HL-60 (cell line): ENCODE measurements at regions not wholly inside any gene's neighbourhood (a gene's known extent, or its start where the extent isn't known, plus 50 kb on each side); places are given as distances from the start of the nearest gene placed in this dataset.
A peak's percentile ranks its signal among the peaks of the same experiment; 100 is the strongest.

Experiments used
- DNase-seq, 2 experiments: peaks; one replicate each; pipeline ENCODE4 v3.0.0-alpha.2; 2010 to 2020; ENCODE audit warnings: low read depth in 1 of 2, low spot score in 1 of 2
- H3K27ac ChIP-seq: fragments of 250-450 bp; sonication (Bioruptor Pico); replicated peaks from 2 replicates; pipeline ENCODE4 v1.5.1; 2020; ENCODE audit warnings: mild to moderate bottlenecking, moderate library complexity
- H3K27me3 ChIP-seq: fragments of 250-450 bp; sonication (Bioruptor Pico); 2 replicates; pipeline ENCODE4 v1.5.1; 2021; ENCODE audit warnings: mild to moderate bottlenecking, moderate library complexity; ENCODE audit not compliant: insufficient read depth, poor library complexity, severe bottlenecking
- H3K4me3 ChIP-seq: replicated peaks from 2 replicates; pipeline ENCODE4 v1.5.1; 2011; ENCODE audit warnings: mild to moderate bottlenecking, control low read depth, low read length; ENCODE audit not compliant: insufficient read depth
- GABPA ChIP-seq: IDR thresholded peaks from 2 replicates; pipeline ENCODE4 v1.6.1; 2012; ENCODE audit warnings: low read depth
- POLR2AphosphoS5 ChIP-seq: IDR thresholded peaks from 2 replicates; pipeline ENCODE4 v1.6.1; 2012; ENCODE audit warnings: low read depth
- SPI1 ChIP-seq: IDR thresholded peaks from 2 replicates; pipeline ENCODE4 v1.6.1; 2012; ENCODE audit warnings: low read depth, mild to moderate bottlenecking, borderline replicate concordance
- TF ChIP-seq, protein P1 (sequence below): IDR thresholded peaks from 2 replicates; pipeline ENCODE4 v1.6.1; 2012; ENCODE audit warnings: low read depth; ENCODE audit not compliant: insufficient replicate concordance
- TF ChIP-seq, protein P2 (sequence below): IDR thresholded peaks from one replicate; pipeline ENCODE4 v1.5.1; 2011; ENCODE audit warnings: low read length, control low read depth, inconsistent platforms; ENCODE audit not compliant: insufficient read depth

DNA sequence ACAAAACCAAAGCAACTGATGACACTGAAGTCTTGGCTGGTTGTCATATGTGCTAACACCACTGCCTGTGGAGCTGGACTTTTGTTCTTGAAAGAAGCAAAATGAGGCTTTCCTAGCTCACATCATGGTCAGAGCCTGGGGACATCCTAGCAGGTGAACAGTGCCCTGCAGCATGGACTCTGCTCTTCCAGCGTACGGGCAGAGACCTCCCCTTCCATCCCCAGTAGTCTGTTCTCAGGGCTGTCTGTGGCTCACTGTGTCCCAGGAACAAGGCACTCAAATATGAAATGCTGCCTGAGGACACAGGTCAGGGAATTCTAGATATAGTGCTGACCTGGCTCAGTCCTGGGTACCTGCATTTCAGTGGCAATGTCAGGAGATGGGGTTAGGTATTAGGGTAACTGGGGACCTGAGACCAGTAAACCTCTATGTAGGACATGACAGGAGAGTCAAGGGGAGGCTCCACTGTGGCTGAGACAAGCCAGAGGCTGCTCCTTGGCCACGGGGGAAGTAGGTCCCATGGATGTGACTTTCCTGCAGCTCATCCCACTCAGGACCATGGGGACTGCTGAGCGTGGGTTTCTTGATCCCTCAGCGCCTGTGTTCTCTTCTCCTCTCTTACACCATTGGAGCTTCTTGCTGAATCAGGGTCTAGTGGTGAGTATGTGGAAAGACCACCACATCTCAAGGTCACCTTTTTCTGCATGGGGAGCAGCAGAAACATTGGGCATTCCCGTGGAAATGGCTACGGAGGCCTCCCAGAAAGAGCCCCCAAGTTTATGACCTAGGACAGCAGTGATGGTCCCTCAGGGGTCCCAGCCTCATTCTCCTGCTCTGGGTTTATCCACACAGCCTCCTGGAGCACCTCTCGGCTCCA lies 80.1 kb downstream of the ZNF280B start:
- Histone ChIP-seq H3K27me3 (no peaks in the 10 kb centered on the region), H3K4me3 (no peak overlapping the region), H3K27ac (no peak overlapping the region)
- DNase-seq, result no peak
- TF ChIP-seq GABPA (no peak), SPI1 (no peak)

DNA sequence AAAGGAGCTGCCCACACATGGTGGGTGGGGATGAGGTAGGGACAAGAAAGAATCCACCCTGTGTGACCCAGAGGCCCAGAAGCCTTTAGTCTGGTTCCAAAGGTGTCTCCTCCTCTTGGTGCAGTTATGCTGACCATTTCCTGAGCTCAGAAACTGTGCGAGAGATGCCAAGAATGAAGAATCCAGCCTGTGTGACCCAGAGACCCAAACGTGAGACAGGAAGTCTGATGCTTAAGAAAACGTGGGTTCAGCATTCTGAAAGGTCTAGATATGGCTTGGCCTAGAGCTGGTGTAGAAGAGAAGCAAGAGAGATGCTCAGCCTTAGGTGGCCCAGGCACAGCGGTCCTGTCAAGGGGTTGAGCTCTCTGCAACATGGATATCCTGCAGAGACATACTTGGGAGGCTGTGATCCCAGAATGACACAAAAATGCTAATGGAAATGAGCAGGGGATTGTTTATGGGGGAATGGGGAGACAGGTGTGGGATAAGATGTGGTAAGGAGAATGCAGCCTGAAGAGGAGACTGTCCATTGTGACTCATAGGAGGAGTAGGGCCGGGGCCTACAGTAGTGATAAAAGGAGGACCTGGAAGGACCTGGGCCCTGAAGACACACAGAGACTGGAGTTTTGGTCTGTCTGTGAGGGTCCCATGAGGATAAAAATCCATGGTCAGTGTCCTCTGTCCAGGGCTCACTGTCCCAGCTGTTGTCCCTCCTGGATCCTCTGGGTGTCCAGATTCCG lies 79.0 kb downstream of the ZNF280B start:
- peaks cover 7% of the 10 kb centered on the region for H3K27me3 ChIP-seq
- no peak for DNase-seq
- TF ChIP-seq GABPA, result no peak
- TF ChIP-seq, protein P1, sequence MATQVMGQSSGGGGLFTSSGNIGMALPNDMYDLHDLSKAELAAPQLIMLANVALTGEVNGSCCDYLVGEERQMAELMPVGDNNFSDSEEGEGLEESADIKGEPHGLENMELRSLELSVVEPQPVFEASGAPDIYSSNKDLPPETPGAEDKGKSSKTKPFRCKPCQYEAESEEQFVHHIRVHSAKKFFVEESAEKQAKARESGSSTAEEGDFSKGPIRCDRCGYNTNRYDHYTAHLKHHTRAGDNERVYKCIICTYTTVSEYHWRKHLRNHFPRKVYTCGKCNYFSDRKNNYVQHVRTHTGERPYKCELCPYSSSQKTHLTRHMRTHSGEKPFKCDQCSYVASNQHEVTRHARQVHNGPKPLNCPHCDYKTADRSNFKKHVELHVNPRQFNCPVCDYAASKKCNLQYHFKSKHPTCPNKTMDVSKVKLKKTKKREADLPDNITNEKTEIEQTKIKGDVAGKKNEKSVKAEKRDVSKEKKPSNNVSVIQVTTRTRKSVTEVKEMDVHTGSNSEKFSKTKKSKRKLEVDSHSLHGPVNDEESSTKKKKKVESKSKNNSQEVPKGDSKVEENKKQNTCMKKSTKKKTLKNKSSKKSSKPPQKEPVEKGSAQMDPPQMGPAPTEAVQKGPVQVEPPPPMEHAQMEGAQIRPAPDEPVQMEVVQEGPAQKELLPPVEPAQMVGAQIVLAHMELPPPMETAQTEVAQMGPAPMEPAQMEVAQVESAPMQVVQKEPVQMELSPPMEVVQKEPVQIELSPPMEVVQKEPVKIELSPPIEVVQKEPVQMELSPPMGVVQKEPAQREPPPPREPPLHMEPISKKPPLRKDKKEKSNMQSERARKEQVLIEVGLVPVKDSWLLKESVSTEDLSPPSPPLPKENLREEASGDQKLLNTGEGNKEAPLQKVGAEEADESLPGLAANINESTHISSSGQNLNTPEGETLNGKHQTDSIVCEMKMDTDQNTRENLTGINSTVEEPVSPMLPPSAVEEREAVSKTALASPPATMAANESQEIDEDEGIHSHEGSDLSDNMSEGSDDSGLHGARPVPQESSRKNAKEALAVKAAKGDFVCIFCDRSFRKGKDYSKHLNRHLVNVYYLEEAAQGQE, result no peak
- H3K4me3 ChIP-seq, result no peak overlapping the region
- no peak overlapping the region for H3K27ac ChIP-seq

DNA sequence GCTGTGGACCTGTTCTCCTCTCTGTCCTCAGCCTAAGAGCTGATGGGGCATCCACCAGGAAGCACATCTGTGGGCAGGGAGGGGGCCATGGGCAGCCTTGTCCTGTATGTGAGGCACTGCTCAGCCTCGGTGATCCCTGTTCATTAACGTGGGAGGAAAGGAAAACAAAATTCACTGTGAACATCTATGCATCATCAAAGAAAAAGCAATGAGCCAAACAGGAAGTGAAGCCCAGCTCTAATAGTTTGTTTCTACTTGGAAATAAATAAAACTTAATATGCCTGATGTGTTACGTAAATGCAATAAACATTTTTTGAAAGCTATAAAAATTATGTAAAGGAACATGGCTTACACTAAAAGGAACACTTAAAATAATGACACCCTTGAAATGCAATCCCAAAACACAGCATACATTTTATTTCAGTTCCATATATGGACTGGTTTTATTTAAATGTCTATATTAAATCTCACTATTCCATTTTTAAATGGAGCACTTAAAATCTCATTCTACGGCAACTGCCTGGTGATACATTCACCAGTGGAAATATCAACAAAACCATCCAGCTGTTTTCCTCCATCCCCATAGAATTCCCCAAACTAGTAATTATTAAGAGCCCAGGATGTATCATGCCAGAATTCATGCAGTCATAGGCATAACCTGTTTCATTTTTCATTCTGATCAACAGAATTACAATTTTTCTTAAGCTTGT lies 78.3 kb downstream of the ZNF280B start:
- Histone ChIP-seq H3K4me3 (no peak overlapping the region), H3K27ac (no peak overlapping the region), H3K27me3 (peaks cover 12% of the 10 kb centered on the region)
- TF ChIP-seq GABPA (no peak), SPI1 (no peak), POLR2AphosphoS5 (no peak)
- TF ChIP-seq, protein P2, sequence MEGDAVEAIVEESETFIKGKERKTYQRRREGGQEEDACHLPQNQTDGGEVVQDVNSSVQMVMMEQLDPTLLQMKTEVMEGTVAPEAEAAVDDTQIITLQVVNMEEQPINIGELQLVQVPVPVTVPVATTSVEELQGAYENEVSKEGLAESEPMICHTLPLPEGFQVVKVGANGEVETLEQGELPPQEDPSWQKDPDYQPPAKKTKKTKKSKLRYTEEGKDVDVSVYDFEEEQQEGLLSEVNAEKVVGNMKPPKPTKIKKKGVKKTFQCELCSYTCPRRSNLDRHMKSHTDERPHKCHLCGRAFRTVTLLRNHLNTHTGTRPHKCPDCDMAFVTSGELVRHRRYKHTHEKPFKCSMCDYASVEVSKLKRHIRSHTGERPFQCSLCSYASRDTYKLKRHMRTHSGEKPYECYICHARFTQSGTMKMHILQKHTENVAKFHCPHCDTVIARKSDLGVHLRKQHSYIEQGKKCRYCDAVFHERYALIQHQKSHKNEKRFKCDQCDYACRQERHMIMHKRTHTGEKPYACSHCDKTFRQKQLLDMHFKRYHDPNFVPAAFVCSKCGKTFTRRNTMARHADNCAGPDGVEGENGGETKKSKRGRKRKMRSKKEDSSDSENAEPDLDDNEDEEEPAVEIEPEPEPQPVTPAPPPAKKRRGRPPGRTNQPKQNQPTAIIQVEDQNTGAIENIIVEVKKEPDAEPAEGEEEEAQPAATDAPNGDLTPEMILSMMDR, result no peak
- TF ChIP-seq, protein P1, result no peak
- no peak for DNase-seq

DNA sequence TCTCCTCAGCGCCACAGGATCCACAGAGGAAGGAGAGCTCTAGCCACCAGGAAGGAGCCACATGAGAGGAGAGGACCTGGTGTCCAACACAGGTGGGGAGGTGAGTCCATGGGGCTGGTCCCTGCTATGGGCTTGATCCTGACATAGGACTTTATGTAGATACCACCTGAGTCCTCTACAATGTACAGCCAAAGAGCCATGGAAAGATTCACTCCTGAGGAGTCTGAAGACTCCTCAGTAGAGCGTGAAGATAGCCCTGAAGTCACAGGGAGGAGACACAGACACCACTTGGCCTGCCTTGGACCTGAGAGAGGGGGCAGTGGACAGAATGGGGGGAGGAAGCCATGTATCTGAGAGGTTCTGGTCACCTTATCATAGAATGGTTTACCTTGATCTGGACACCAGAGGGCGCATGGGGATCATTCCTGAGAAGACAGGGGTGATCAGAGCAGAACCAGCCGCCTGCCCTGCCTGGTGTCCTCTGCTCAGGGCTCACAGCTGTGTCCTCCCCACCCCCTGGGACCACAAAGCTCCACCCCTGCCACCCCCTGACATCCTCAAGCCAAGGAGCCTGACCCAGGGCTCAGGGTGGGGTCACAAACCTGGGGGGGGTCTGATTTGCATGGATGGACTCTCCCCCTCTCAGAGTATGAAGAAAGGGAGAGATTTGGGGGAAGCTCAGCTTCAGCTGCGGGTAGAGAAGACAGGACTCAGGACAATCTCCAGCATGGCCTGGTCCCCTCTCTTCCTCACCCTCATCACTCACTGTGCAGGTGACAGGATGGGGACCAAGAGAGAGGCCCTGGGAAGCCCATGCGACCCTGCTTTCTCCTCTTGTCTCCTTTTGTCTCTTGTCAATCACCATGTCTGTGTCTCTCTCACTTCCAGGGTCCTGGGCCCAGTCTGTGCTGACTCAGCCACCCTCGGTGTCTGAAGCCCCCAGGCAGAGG lies 77.0 kb downstream of the ZNF280B start:
- H3K4me3 ChIP-seq, result no peak overlapping the region
- H3K27ac ChIP-seq, result no peak overlapping the region
- H3K27me3 ChIP-seq, result peaks cover 12% of the 10 kb centered on the region
- DNase-seq, result peak in 1 of 2 experiments; percentile 63
- no peak for TF ChIP-seq SPI1
- TF ChIP-seq, protein P2, result peak; percentile 26
- TF ChIP-seq POLR2AphosphoS5, result no peak
